Upper lobe of right lung (tissue), 1 donor: ENCODE measurements at regions not wholly inside any gene's neighbourhood (a gene's known extent, or its start where the extent isn't known, plus 50 kb on each side); places are given as distances from the start of the nearest gene placed in this dataset.

Source experiments
- ATAC-seq: fragments of 200-7000 bp; cut with Tn5 transposase; one replicate; pipeline ENCODE4 v1.9.1; 2020; ENCODE audit warnings: mild to moderate bottlenecking, moderate library complexity
- DNase-seq: peaks from one replicate; pipeline ENCODE4 v3.0.0-alpha.2; 2020
- H3K27ac ChIP-seq: fragments of 200-600 bp; one replicate; pipeline ENCODE4 v1.8.0; 2022
- H3K27me3 ChIP-seq: fragments of 200-600 bp; one replicate; pipeline ENCODE4 v1.8.0; 2022; ENCODE audit warnings: mild to moderate bottlenecking
- H3K36me3 ChIP-seq: fragments of 200-600 bp; one replicate; pipeline ENCODE4 v1.8.0; 2022
- H3K4me1 ChIP-seq: fragments of 200-600 bp; one replicate; pipeline ENCODE4 v1.8.0; 2022
- H3K4me3 ChIP-seq: fragments of 200-600 bp; one replicate; pipeline ENCODE4 v1.8.0; 2022; ENCODE audit warnings: mild to moderate bottlenecking
- H3K9me3 ChIP-seq: fragments of 200-600 bp; one replicate; pipeline ENCODE4 v1.8.0; 2022
- CTCF ChIP-seq: fragments of 200-600 bp; IDR thresholded peaks from one replicate; pipeline ENCODE4 v1.8.0; 2022; ENCODE audit warnings: antibody characterized with exemption
- intact Hi-C: fragments of 100-400 bp; cut with DNase I; formaldehyde crosslinking; loops from one replicate; pipeline ENCODE4 v1.11.0; 2022
- donor health status: DM: no; HTN: yes; CAD: no; lungs with severe emphysema.

- Histone ChIP-seq H3K9me3 (no peaks in the 10 kb centered on the region), H3K27me3 (no peaks in the 10 kb centered on the region), H3K4me1 (no peaks in the 10 kb centered on the region), H3K27ac (no peak overlapping the region), H3K36me3 (no peaks in the 10 kb centered on the region), H3K4me3 (no peak overlapping the region)
- TF ChIP-seq CTCF: no peak
- intact Hi-C loops: no loop called here
- DNase-seq (no peak), ATAC-seq (no peak)
These were observed 150.2 kb upstream of the TBCA start for GRCh38 chr5:77926337-77926736.

GRCh38 chr5:77925503-77925902 lies 149.4 kb upstream of the TBCA start:
- Histone ChIP-seq H3K4me1 (no peaks in the 10 kb centered on the region), H3K27ac (no peak overlapping the region), H3K9me3 (no peaks in the 10 kb centered on the region), H3K27me3 (no peaks in the 10 kb centered on the region), H3K36me3 (no peaks in the 10 kb centered on the region), H3K4me3 (no peak overlapping the region)
- ATAC-seq: no peak
- TF ChIP-seq CTCF: no peak
- intact Hi-C loops: no loop called here
- DNase-seq: no peak

- no peaks in the 10 kb centered on the region for H3K4me1 ChIP-seq
- H3K27me3 ChIP-seq: no peaks in the 10 kb centered on the region
- intact Hi-C loops: no loop called here
- ATAC-seq (no peak), DNase-seq (no peak)
- no peaks in the 10 kb centered on the region for H3K9me3 ChIP-seq
- H3K27ac ChIP-seq: no peak overlapping the region
- H3K36me3 ChIP-seq: no peaks in the 10 kb centered on the region
- H3K4me3 ChIP-seq: no peak overlapping the region
- no peak for TF ChIP-seq CTCF
These were observed 147.9 kb upstream of the TBCA start for GRCh38 chr5:77924081-77924480.

- Histone ChIP-seq H3K9me3 (no peaks in the 10 kb centered on the region), H3K27me3 (no peaks in the 10 kb centered on the region), H3K4me1 (no peaks in the 10 kb centered on the region), H3K27ac (no peak overlapping the region), H3K36me3 (no peaks in the 10 kb centered on the region), H3K4me3 (no peak overlapping the region)
- TF ChIP-seq CTCF: no peak
- intact Hi-C loops: no loop called here
- DNase-seq (no peak), ATAC-seq (no peak)
These were observed 147.5 kb upstream of the TBCA start for GRCh38 chr5:77923666-77924065.

GRCh38 chr5:77921094-77921768 lies 145.1 kb upstream of the TBCA start:
- TF ChIP-seq CTCF: no peak
- no peaks in the 10 kb centered on the region for H3K36me3 ChIP-seq
- H3K27me3 ChIP-seq: no peaks in the 10 kb centered on the region
- H3K9me3 ChIP-seq: no peaks in the 10 kb centered on the region
- intact Hi-C loops: no loop called here
- H3K27ac ChIP-seq: no peak overlapping the region
- no peak for DNase-seq
- no peaks in the 10 kb centered on the region for H3K4me1 ChIP-seq
- no peak for ATAC-seq
- H3K4me3 ChIP-seq: no peak overlapping the region
